ENCODE measurements at regions not wholly inside any gene's neighbourhood (a gene's known extent, or its start where the extent isn't known, plus 50 kb on each side); places are given as distances from the start of the nearest gene placed in this dataset.

- peaks cover 12% of the 10 kb centered on the region for H3K27me3 Mint-ChIP-seq (ENCODE audit: unreplicated experiment)
- H3K4me3 Mint-ChIP-seq (ENCODE audit: low read depth, unreplicated experiment): no peak overlapping the region
- no peak overlapping the region for H3K27ac Mint-ChIP-seq (ENCODE audit: unreplicated experiment)
- no TSS peak for BruUV-seq (replicated peaks)
- no peak for DNase-seq
- CTCF ChIA-PET: no interaction called here
- no peaks in the 10 kb centered on the region for H3K4me1 Mint-ChIP-seq (ENCODE audit: low read depth, unreplicated experiment)
- intact Hi-C loops (cut with micrococcal nuclease; ENCODE audit: unreplicated experiment): no loop called here
- no peak for TF ChIP-seq CTCF (IDR thresholded peaks at IDR 0.05; ENCODE audit: unreplicated experiment)
- no peaks in the 10 kb centered on the region for H3K9me3 Mint-ChIP-seq (ENCODE audit: low read depth, unreplicated experiment)
- H3K36me3 Mint-ChIP-seq (ENCODE audit: insufficient read depth, unreplicated experiment): no peaks in the 10 kb centered on the region
These were observed 67.2 kb upstream of the LMO1 start for GRCh38 chr11:8330896-8331295.

- H3K27me3 Mint-ChIP-seq (ENCODE audit: unreplicated experiment): peaks cover 12% of the 10 kb centered on the region
- CTCF ChIA-PET: no interaction called here
- no TSS peak for BruUV-seq (replicated peaks)
- no peaks in the 10 kb centered on the region for H3K9me3 Mint-ChIP-seq (ENCODE audit: low read depth, unreplicated experiment)
- intact Hi-C loops (cut with micrococcal nuclease; ENCODE audit: unreplicated experiment): no loop called here
- H3K27ac Mint-ChIP-seq (ENCODE audit: unreplicated experiment): no peak overlapping the region
- no peak for DNase-seq
- H3K36me3 Mint-ChIP-seq (ENCODE audit: insufficient read depth, unreplicated experiment): no peaks in the 10 kb centered on the region
- no peaks in the 10 kb centered on the region for H3K4me1 Mint-ChIP-seq (ENCODE audit: low read depth, unreplicated experiment)
- no peak overlapping the region for H3K4me3 Mint-ChIP-seq (ENCODE audit: low read depth, unreplicated experiment)
- TF ChIP-seq CTCF (IDR thresholded peaks at IDR 0.05; ENCODE audit: unreplicated experiment): no peak
These were observed 66.7 kb upstream of the LMO1 start for GRCh38 chr11:8330404-8330803.

- TF ChIP-seq CTCF (IDR thresholded peaks at IDR 0.05; ENCODE audit: unreplicated experiment): no peak
- H3K4me1 Mint-ChIP-seq (ENCODE audit: low read depth, unreplicated experiment): no peaks in the 10 kb centered on the region
- no peaks in the 10 kb centered on the region for H3K36me3 Mint-ChIP-seq (ENCODE audit: insufficient read depth, unreplicated experiment)
- no TSS peak for BruUV-seq (replicated peaks)
- no peak for DNase-seq
- H3K4me3 Mint-ChIP-seq (ENCODE audit: low read depth, unreplicated experiment): no peak overlapping the region
- H3K27me3 Mint-ChIP-seq (ENCODE audit: unreplicated experiment): peaks cover 12% of the 10 kb centered on the region
- H3K27ac Mint-ChIP-seq (ENCODE audit: unreplicated experiment): no peak overlapping the region
- intact Hi-C loops (cut with micrococcal nuclease; ENCODE audit: unreplicated experiment): loop anchor here (2.0 kb wide), 1 partner anchor 237 kb away; no protein-coding TSS in a partner anchor
- H3K9me3 Mint-ChIP-seq (ENCODE audit: low read depth, unreplicated experiment): no peaks in the 10 kb centered on the region
- CTCF ChIA-PET: no interaction called here
These were observed 66.2 kb upstream of the LMO1 start for GRCh38 chr11:8329847-8330361.

- H3K27ac Mint-ChIP-seq (ENCODE audit: unreplicated experiment): no peak overlapping the region
- CTCF ChIA-PET: no interaction called here
- TF ChIP-seq CTCF (IDR thresholded peaks at IDR 0.05; ENCODE audit: unreplicated experiment): no peak
- H3K27me3 Mint-ChIP-seq (ENCODE audit: unreplicated experiment): peaks cover 12% of the 10 kb centered on the region
- no peak for DNase-seq
- H3K9me3 Mint-ChIP-seq (ENCODE audit: low read depth, unreplicated experiment): no peaks in the 10 kb centered on the region
- BruUV-seq (replicated peaks): no TSS peak
- intact Hi-C loops (cut with micrococcal nuclease; ENCODE audit: unreplicated experiment): loop anchor here (2.0 kb wide), 1 partner anchor 237 kb away; no protein-coding TSS in a partner anchor
- no peaks in the 10 kb centered on the region for H3K36me3 Mint-ChIP-seq (ENCODE audit: insufficient read depth, unreplicated experiment)
- H3K4me3 Mint-ChIP-seq (ENCODE audit: low read depth, unreplicated experiment): peak overlapping the region; percentile 20
- H3K4me1 Mint-ChIP-seq (ENCODE audit: low read depth, unreplicated experiment): no peaks in the 10 kb centered on the region
These were observed 65.7 kb upstream of the LMO1 start for GRCh38 chr11:8329336-8329735.
